IPS-NIHi11 (cell line): ENCODE measurements at regions not wholly inside any gene's neighbourhood (a gene's known extent, or its start where the extent isn't known, plus 50 kb on each side); places are given as distances from the start of the nearest gene placed in this dataset.

Experiments used
- DNase-seq: peaks from one replicate; pipeline ENCODE4 v3.0.0; 2012; ENCODE audit warnings: mixed read lengths, low spot score

DNA sequence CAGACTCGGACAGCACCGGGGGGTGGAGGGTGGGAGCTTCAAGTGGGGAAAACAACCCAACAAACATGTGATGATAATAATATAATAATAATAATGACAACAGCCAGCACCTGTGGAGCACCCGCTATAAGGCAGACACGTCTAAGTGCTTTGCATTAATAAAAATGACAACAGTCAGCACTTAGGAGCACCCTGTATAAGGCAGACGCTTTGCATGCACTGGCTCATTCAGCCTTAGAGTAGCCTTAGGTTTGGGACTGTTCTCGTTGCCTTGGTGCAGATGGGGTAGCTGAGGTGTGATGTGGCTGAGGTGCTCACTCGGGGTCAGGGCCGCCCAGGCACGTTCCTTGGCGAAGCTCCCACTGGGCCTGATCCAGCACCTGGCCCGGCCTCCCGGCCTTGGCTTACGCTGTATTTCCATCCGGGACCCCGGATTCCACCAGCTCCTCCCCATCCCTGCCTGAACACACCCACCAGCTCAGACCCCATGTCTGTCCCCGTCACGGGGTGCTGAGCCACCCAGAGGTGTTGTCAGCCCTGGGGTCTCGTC lies 144.0 kb upstream of the CIBAR2 start:
- no peak for DNase-seq

DNA sequence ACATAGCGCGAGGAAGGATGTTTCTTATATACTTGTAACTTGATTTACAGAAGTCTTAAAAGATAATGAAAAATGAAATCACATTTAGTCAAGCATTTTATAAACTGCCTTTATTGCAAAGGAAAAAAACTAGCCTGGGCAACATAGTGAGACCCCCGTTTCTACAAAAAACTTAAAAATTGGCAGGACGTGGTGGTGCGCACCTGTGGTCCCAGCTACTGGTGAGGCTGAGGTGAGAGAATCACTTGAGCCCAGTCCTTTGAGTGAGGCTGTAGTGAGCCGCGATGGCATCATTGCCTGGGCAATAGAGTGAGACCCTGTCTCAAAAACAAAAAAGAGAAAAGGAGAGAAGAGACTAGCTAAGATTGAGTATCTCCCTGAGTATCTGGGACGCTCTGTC lies 145.2 kb upstream of the CIBAR2 start:
- no peak for DNase-seq

DNA sequence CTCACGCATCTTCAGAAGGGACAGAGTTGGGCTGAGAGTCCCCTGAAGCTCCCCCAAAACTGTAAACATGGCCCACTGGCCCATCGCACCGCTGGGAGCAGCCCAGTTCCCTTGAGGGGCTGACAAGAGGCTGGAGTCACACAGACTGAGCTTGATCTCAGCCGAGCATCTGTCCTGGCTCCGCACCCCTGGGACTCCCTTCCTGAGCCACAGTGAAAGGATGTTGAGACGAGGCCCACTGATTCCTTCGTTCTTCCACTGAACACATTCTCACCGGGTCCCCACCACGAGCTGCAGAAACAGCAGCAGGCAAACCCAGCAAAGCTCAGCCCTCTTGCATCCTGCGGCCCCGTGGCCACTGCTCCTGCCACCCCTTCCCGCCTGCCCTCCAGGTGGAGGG lies 145.9 kb upstream of the CIBAR2 start:
- DNase-seq = no peak

- no peak for DNase-seq
Measured at GRCh38 chr16:85258629-85259028, 146.4 kb upstream of the CIBAR2 start.

DNA sequence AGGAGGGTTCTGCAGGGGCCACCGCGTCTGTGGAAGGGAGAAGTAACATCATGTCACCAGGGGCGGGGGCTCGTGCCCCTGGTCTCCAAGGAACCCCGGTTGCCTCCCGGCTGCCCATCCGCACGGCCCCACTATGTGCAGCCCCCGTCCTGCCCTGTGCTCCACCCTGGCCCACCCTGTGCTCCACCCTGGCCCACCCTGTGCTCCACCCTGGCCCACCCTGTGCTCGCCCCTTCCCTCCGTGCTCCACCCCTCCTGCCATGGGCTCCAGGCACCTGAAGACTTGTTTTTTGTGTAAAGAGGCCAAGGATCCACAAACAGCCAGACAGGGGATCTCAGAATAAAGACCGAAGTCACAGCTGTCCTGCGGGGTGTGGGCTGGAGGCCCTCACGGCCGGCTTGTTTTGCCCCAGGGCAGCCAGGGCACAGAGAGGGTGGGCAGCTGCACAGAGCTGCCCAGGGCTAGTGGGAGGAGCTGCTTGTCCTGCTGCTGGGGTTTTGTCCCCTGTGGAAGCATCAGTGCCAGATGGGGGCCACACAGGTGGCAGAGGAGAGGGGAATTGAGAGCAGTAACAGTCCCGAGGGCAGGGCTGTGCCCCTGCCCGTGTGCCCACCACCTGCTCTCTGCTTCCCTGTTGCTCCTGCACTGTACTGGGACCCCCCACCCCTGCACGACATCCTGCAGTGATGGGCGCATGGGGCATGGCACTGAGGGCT lies 147.0 kb upstream of the CIBAR2 start:
- DNase-seq = no peak

DNA sequence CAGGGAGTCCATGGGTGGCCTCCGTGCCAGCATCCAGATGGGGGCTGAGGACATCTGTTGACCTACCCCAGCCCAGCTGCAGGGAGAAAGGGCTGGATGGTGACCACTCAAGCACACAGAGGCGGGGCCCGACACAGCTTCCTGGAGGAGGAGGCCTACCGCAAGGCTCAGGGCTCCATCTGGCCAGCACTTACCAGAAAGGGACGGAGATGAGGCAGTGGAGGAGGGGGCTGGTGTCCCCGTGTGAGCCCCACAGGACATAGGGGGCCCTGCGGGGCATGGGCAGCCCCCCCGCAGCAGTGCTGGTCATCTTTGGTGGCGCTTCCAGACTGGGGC lies 147.5 kb upstream of the CIBAR2 start:
- no peak for DNase-seq

DNA sequence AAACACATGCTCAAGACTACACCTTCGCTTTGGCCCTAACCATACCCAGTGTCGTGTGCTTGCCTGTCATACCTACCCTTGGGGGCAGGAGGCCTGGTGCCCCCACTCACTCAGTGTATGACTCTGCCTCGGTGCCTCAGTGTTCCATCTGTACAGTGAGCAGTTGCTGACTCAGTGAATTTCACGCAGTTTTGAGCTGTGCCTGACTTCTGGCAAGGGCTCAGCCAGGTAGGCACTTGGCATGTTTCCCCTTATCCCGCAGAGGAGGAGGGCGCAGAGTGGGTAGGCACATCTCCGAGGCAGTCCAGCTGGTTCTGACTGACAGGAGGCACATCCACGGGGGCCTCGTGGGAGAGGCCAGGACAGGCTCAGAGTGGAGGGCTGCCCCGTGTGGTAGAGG lies 148.9 kb upstream of the CIBAR2 start:
- DNase-seq = no peak

DNA sequence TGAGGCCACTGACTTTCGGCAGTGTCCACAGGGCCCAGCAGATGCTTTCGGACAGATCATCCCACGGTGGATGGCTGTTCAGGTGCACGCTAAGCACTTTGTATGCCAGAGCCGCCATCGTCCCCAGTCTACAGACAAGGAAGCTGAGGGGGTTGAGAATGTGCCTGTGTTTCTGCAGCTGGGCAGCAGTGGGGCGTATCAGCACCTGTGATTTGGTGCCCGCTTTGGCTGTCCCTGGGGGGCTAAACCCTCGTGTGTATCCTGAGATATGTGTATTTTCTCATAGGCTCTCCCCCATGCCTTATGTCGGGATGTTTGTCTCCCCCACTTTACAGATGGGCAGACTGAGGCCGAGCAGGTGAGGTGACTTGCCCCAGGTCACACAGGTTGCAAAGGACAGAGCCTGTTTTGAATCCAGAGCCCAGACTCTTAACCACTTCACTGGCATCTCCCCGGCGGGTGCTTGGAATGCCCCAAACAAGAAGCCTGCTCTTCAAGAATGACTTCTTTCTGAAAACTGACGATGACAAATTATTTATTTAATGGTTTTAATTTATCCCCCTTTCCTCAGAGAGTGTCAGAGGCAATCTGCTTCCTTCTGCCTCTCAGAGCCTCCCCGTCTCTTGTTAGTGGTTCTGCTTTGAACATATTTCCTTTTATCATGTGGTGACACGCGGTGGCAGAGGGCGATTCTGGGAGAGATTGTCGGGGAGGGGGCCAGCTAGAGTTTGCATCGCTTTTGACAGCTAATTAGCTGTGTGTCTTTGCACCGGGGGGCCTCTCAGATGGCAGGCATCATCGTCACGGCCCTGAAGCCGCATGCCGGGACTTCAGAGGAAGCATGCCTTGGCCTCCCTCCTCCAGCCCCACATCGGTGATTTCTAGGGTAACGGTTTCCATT lies 149.6 kb upstream of the CIBAR2 start:
- DNase-seq = no peak

DNA sequence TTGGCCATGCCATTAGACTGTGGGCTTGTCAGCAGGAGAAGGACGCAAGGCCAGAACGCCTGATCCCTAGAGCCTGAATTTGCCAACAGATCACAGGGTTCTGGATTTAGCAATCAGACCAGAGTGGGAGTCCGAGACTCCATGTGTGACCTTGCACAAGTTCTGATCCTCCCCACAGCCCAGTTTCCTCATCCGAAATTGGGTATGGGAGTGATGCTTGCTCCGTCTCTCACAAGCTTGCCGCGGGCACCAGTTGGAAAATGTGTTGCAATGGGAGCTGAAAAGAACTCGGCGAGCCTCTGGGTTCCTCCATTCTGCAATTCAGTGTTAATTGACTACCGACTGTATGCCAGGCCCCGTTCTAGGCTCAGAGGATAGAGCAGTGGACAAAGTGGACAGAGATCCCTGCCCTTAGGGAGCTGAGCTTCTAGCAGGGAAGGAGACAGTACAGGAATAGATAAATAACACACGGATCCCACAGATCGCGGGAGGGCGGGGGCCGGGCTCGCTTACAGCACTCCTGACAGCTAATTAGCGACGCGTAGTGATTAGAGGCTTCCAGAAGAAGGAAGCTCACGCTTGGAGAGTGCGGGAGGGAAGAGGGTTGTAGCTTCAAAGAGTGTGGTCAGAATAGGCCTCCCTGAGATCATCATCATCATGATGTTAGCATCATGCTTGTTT lies 150.4 kb upstream of the CIBAR2 start:
- no peak for DNase-seq

- no peak for DNase-seq
Measured at GRCh38 chr16:85263239-85263585, 150.9 kb upstream of the CIBAR2 start.

DNA sequence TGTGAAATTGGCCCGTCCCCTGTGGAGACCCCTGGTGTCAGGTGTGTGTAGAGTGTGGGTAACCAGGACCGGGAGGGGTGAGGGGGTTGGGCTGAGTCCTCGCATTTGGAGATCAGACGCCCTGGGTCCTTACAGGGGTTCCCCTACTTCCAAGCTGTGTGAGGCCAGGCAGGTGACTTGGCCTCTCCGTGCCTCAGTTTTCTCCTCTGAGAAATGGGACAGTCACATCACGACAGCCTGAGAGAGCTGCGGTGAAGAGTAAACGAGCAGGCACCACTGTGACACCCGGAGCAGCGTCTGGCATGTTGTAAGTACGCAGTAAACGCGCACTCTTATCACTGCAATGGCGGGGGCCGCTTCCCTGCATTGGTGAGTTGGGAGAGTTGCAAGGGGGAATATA lies 152.5 kb upstream of the CIBAR2 start:
- no peak for DNase-seq

DNA sequence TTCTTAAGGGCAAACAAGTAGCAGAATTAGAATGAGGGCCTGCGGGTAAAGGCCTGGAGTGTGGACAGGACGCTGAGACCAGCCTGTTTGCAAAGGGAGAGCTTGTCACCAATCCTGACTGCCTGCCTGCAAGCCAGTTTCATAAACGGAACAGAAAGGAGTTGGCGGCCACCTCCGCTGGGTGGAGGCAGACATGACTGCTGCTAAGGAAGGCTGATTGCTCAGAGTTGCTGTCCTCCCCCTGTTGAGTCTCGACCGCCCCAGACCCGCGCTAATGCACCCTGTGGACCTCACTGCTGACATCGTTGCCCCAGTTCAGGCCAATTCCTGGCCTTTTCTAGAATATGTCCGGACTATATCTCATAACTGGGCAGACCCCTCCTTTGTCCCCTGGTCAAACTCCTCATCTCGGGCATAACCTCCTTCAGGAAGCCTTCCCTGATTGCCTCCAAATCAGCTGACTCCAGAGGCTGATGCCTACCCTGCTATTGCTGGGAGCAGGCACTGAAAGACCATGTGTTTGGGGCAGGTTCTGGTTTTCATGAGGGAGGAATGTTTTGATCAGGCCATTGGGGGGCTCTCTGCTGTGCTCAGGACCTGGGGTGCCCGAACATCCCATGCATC lies 153.0 kb upstream of the CIBAR2 start:
- no peak for DNase-seq

DNA sequence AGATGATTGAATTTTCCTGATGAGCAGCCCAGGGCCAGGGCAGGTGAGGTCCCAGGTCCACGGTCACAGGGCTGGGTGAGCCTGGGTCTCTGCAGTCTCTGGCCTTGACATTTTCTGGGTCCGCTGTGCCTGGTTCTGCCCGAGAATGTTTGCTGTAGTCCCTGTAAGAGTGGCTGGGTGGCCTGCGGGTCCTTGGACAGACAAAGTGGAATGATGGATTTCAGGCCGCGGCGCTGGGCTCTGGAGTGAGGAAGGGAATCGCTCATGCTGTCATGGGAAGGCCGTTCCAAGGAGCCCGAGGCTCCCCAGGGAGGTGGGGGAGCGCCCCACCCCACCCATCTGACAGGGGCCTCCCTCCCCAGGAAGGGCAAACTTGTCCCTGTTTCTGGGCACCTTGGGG lies 153.5 kb upstream of the CIBAR2 start:
- DNase-seq = no peak

DNA sequence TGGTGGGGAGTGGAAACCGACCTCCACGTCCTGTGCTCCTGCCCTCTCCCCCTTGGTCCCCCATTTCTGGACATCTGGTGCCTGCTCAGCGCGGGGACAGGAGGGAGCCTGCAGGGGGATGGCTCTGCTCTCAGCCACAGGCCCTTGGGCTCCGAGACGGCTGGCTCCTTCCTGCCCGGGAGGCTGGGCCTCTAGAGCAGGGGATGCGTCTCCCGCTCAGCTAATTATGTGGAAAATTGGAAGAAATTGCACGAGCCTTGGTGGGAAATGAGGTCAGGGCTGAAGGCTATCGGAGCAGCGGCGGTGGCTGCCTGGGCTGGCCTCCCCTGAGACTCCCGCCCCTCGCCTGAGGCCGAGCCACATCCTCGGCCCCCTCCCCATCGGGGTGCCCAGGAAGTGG lies 154.6 kb upstream of the CIBAR2 start:
- DNase-seq = no peak

GRCh38 chr16:85267414-85267945 lies 155.2 kb upstream of the CIBAR2 start:
- DNase-seq = no peak

DNA sequence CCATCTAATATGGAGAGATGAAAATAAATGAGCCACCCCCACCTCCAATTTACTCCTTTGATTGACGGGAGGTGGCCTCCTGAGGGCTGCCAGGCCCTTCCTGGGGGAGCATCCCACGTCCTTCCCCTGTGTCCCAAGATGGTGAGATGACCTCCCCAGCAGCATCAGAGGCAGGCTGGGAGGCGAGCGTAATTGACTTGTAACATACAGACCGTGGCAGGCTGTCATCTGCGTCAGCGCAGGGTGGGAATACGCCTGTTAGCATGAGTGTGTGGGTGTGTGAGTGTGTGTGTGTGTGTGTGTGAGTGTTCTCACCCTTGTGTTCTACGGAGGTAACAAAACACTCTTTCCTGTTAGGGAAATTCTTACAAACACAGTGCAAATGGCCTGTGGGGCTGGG lies 156.9 kb upstream of the CIBAR2 start:
- DNase-seq = no peak

DNA sequence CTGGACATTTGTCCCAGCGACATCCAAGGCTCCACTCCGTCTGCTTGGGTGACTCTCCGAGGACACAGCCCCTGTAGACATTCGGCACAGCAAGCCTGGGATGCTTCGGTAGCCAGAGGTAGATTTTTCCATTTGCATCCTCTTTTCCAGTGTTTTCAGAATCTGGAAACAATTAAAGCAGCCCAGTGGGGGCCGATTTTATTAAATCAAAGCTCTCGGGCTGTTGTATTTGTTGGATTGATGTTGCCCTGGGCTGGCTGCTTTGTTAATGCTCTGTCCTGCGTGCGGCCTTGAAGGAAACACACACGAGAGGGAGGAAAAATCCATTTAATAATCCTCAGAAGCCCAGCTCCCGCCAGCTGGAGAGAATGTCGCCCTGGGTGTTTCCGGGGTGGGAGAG lies 158.1 kb upstream of the CIBAR2 start:
- DNase-seq = no peak

GRCh38 chr16:85271198-85271597 lies 158.9 kb upstream of the CIBAR2 start:
- DNase-seq = no peak

DNA sequence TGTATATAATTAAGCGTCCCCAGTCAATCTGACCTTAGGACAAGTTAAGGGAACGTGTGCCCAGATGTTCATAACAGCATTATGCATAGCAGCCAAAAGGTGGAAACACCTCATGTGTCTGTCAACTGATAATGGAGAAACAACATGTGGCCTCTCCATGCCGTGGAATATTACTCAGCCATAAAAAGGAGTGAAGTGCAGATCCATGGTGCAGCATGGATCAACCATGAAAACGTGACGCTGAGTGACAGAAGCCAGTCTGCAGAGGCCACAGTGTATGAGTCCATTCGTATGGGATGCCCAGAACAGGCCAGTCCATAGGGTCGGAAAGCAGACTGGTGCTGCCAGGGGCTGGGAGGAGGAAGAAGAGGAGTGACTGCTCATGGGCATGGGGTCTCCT lies 161.0 kb upstream of the CIBAR2 start:
- no peak for DNase-seq

DNA sequence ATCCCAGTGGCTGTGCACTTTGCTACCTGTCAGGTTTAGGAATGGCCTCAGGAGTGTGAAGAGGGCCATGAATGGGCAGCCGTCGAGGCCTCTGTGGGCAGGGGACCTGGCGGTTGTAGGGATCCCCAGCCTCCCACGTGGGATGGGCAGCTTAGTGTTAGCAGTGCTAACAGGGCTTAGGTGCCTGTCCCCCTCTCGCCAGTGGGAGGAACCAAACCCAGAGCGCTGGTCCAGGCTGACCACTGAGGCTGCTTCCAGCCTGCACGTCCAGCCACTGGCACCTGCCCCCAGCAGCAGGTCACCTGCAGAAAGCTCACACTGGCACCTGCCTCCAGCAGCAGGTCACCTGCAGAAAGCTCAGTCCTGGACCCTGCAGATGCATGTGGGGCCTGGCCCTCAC lies 162.2 kb upstream of the CIBAR2 start:
- no peak for DNase-seq

- DNase-seq = no peak
Measured at GRCh38 chr16:85274924-85275323, 162.7 kb upstream of the CIBAR2 start.
